ENCODE measurements at regions not wholly inside any gene's neighbourhood (a gene's known extent, or its start where the extent isn't known, plus 50 kb on each side); places are given as distances from the start of the nearest gene placed in this dataset.

GRCh38 chr1:222081859-222082258 is 340.0 kb upstream of the DUSP10 start:
- Histone ChIP-seq H4K8ac (ENCODE audit: extremely low read depth, insufficient read depth, low read length) (no peak overlapping the region), H2BK12ac (ENCODE audit: low read depth, low read length) (no peak overlapping the region), H2BK20ac (ENCODE audit: low read length) (no peak overlapping the region), H2BK120ac (replicated peaks; ENCODE audit: low read depth, low read length) (no peak overlapping the region), H3K14ac (ENCODE audit: insufficient read length) (no peak overlapping the region), H2BK15ac (ENCODE audit: low read length) (no peak overlapping the region), H3K9me3 (ENCODE audit: insufficient read depth in 2 of 2, low read depth in 1 of 2, low read length in 1 of 2) (no peaks in the 10 kb centered on the region), H3K4me1 (replicated peaks in 1 of 4; ENCODE audit: control insufficient read depth in 3 of 4, insufficient read depth in 4 of 4, low read length in 3 of 4) (no peaks in the 10 kb centered on the region), H3K4ac (replicated peaks; ENCODE audit: insufficient read length, low read depth, low read length) (no peak overlapping the region), H3K9ac (replicated peaks in 1 of 4; ENCODE audit: extremely low read depth in 1 of 4, low read depth in 3 of 4, low read length in 3 of 4) (no peak overlapping the region), H3K36me3 (ENCODE audit: control insufficient read depth in 2 of 4, insufficient read depth in 4 of 4, low read length in 3 of 4) (no peaks in the 10 kb centered on the region), H3K18ac (ENCODE audit: extremely low read depth, low read length) (no peak overlapping the region), H3K4me2 (ENCODE audit: insufficient read depth in 1 of 2, low read depth in 2 of 2, low read length in 2 of 2) (no peak overlapping the region), H3K23me2 (ENCODE audit: low read depth, low read length) (no peaks in the 10 kb centered on the region), H3K4me3 (ENCODE audit: extremely low read depth in 1 of 4, insufficient read depth in 2 of 4, low read depth in 3 of 4, low read length in 4 of 4) (no peak overlapping the region), H3K79me1 (ENCODE audit: low read depth, low read length) (no peaks in the 10 kb centered on the region), H4K20me1 (replicated peaks in 1 of 2; ENCODE audit: control insufficient read depth in 1 of 2, insufficient read depth in 2 of 2, low read length in 2 of 2) (no peaks in the 10 kb centered on the region), H2AK5ac (ENCODE audit: low read depth, low read length) (no peak overlapping the region), H2AFZ (ENCODE audit: low read length) (no peak overlapping the region), H4K5ac (ENCODE audit: insufficient read length, low read depth, low read length) (no peak overlapping the region), H3K23ac (ENCODE audit: insufficient read length) (no peak overlapping the region), H3K27ac (ENCODE audit: low read depth, low read length) (no peak overlapping the region), H3K79me2 (ENCODE audit: control insufficient read depth in 1 of 2, insufficient read depth in 2 of 2, low read length in 2 of 2) (no peaks in the 10 kb centered on the region), H2BK5ac (ENCODE audit: low read depth, low read length) (no peak overlapping the region), H3K27me3 (replicated peaks in 1 of 4; ENCODE audit: control insufficient read depth in 3 of 4, extremely low read depth in 1 of 4, insufficient read depth in 3 of 4, low read length in 3 of 4) (no peaks in the 10 kb centered on the region), H4K91ac (replicated peaks; ENCODE audit: insufficient read length, low read length) (no peak overlapping the region), H3K56ac (replicated peaks; ENCODE audit: insufficient read length, low read depth, low read length) (no peak overlapping the region)
- POLR2A ChIA-PET (ENCODE audit: partially characterized antibody): no interaction called here
- FAIRE-seq (no peak), DNase-seq (ENCODE audit: low read depth in 1 of 2, low spot score in 2 of 2) (no peak)
- no peak for TF ChIP-seq TAF1 (IDR thresholded peaks at IDR 0.05; ENCODE audit: low read depth, low read length)
- TF ChIP-seq GTF2F1 (IDR thresholded peaks at IDR 0.05; ENCODE audit: borderline replicate concordance, low read depth, low read length): no peak
- TF ChIP-seq SUZ12 (IDR thresholded peaks at IDR 0.05; ENCODE audit: low read length): no peak
- TF ChIP-seq JUN (IDR thresholded peaks at IDR 0.05; ENCODE audit: low read depth, low read length): no peak
- 97% methylated on average over 3 of the region's 3 CpGs; no CpG with 5 or more reads in 1 of the 2 experiments for WGBS, 2 experiments (ENCODE audit: extremely low coverage in 1 of 2, insufficient coverage in 1 of 2, insufficient read length in 1 of 2, insufficient replicate concordance in 2 of 2, low coverage in 1 of 2, low lambda C conversion rate in 2 of 2, missing lambda C conversion rate in 1 of 2)
- CTCF ChIA-PET (ENCODE audit: partially characterized antibody): interaction anchor here (1.7 kb wide), 1 partner anchor 9 kb away, joined by 3 read pairs; no protein-coding TSS in a partner anchor

All from H1 (cell line).